ENCODE measurements at regions not wholly inside any gene's neighbourhood (a gene's known extent, or its start where the extent isn't known, plus 50 kb on each side); places are given as distances from the start of the nearest gene placed in this dataset.

DNA sequence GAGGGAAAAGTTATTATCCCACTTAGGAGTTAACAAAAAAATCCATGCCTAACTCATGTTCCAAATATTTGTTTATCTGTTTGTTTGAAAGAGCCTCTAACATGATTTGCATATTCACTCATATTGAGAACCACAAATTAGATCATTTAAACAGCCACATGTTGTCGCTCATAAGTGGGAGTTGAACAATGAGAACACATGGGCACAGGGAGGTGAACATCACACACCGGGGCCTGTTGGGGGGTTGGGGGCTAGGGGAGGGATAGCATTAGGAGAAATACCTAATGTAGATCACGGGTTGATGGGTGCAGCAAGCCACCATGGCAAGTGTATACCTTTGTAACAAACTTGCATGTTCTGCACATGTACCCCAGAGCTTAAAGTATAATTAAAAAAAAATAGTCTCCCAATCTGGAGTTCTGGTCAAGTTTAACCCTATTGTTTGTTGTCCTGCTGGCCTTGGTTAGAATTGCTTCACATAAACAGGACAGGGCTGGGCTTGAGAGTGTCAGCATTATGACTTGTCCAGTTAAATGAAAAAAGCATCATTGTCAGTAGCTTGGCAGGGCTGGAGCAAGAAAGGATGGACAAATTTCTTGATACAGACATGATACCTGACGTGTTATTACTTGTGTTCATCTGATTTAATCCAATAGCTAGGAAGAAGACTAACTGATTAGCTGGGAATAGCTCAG is 57.8 kb upstream of the PSMA1 start:
- TF ChIP-seq, protein P1, sequence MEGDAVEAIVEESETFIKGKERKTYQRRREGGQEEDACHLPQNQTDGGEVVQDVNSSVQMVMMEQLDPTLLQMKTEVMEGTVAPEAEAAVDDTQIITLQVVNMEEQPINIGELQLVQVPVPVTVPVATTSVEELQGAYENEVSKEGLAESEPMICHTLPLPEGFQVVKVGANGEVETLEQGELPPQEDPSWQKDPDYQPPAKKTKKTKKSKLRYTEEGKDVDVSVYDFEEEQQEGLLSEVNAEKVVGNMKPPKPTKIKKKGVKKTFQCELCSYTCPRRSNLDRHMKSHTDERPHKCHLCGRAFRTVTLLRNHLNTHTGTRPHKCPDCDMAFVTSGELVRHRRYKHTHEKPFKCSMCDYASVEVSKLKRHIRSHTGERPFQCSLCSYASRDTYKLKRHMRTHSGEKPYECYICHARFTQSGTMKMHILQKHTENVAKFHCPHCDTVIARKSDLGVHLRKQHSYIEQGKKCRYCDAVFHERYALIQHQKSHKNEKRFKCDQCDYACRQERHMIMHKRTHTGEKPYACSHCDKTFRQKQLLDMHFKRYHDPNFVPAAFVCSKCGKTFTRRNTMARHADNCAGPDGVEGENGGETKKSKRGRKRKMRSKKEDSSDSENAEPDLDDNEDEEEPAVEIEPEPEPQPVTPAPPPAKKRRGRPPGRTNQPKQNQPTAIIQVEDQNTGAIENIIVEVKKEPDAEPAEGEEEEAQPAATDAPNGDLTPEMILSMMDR (IDR thresholded peaks at IDR 0.05) = no peak
- TF ChIP-seq POLR2A (IDR thresholded peaks at IDR 0.05) (no peak), POLR2AphosphoS5 (IDR thresholded peaks at IDR 0.05) (no peak), EP300 (IDR thresholded peaks at IDR 0.05) (no peak)
